ENCODE measurements at regions not wholly inside any gene's neighbourhood (a gene's known extent, or its start where the extent isn't known, plus 50 kb on each side); places are given as distances from the start of the nearest gene placed in this dataset.
"Not testable (repeated sequence)": the region's sequence is repeated elsewhere in the genome, so short reads cannot be mapped to it uniquely, and the experiment has no call there.

DNA sequence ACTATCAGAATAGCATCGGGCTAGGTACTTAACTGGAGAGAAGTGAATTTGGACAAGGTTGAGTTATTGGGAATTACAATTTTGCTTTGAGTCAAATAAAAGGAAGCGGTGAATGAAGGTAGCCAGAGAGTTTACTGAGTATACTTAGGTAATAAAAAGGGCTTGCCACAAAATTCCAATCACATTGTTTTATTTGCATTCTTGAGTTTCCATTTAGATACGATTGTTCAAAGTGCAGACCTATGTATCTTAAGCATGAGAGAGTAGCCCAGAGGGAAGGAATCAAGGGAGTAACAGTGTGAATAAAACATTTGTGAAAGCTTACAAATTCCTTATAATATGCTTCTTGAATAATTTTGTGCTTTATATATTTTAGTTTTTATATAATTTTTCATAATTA lies 102.5 kb upstream of the NDST4 start:
- Mint-ChIP-seq H3K27ac (ENCODE audit: unreplicated experiment) (no peak overlapping the region), H3K27me3 (ENCODE audit: insufficient read depth, unreplicated experiment) (peaks cover 3% of the 10 kb centered on the region), H3K9me3 (ENCODE audit: unreplicated experiment) (no peaks in the 10 kb centered on the region), H3K36me3 (ENCODE audit: insufficient read depth, unreplicated experiment) (no peaks in the 10 kb centered on the region), H3K4me3 (ENCODE audit: unreplicated experiment) (no peak overlapping the region), H3K4me1 (ENCODE audit: low read depth, unreplicated experiment) (no peaks in the 10 kb centered on the region)
- ChIA-PET CTCF (no interaction called here), POLR2A (no interaction called here)
- TF ChIP-seq, protein P1, sequence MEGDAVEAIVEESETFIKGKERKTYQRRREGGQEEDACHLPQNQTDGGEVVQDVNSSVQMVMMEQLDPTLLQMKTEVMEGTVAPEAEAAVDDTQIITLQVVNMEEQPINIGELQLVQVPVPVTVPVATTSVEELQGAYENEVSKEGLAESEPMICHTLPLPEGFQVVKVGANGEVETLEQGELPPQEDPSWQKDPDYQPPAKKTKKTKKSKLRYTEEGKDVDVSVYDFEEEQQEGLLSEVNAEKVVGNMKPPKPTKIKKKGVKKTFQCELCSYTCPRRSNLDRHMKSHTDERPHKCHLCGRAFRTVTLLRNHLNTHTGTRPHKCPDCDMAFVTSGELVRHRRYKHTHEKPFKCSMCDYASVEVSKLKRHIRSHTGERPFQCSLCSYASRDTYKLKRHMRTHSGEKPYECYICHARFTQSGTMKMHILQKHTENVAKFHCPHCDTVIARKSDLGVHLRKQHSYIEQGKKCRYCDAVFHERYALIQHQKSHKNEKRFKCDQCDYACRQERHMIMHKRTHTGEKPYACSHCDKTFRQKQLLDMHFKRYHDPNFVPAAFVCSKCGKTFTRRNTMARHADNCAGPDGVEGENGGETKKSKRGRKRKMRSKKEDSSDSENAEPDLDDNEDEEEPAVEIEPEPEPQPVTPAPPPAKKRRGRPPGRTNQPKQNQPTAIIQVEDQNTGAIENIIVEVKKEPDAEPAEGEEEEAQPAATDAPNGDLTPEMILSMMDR (IDR thresholded peaks at IDR 0.05; ENCODE audit: insufficient read depth in 1 of 2, low read depth in 1 of 2, low read length in 1 of 2, severe bottlenecking in 1 of 2, unreplicated experiment in 1 of 2), result no peak
- BruUV-seq (replicated peaks), result no TSS peak
- Histone ChIP-seq H3K4me1 (no peaks in the 10 kb centered on the region), H3K4me3 (ENCODE audit: low read depth, low read length) (no peak overlapping the region), H3K27me3 (replicated peaks; ENCODE audit: control insufficient read depth, insufficient read depth, low read length) (no peaks in the 10 kb centered on the region), H3K9me3 (no peaks in the 10 kb centered on the region), H3K36me3 (ENCODE audit: control insufficient read depth, insufficient read depth, low read length) (no peaks in the 10 kb centered on the region)
- DNase-seq, result no peak
- intact Hi-C loops (cut with micrococcal nuclease; ENCODE audit: unreplicated experiment), result no loop called here

- intact Hi-C loops (cut with micrococcal nuclease; ENCODE audit: unreplicated experiment), result no loop called here
- Mint-ChIP-seq H3K27ac (ENCODE audit: unreplicated experiment) (no peak overlapping the region), H3K4me1 (ENCODE audit: low read depth, unreplicated experiment) (no peaks in the 10 kb centered on the region), H3K27me3 (ENCODE audit: insufficient read depth, unreplicated experiment) (peaks cover 3% of the 10 kb centered on the region), H3K4me3 (ENCODE audit: unreplicated experiment) (no peak overlapping the region), H3K9me3 (ENCODE audit: unreplicated experiment) (no peaks in the 10 kb centered on the region), H3K36me3 (ENCODE audit: insufficient read depth, unreplicated experiment) (no peaks in the 10 kb centered on the region)
- H3K9me3 ChIP-seq, result no peaks in the 10 kb centered on the region
- ChIA-PET POLR2A (no interaction called here), CTCF (no interaction called here)
- H3K4me1 ChIP-seq, result no peaks in the 10 kb centered on the region
- H3K4me3 ChIP-seq (ENCODE audit: low read depth, low read length), result no peak overlapping the region
- BruUV-seq (replicated peaks), result no TSS peak
- no peak for DNase-seq
- no peaks in the 10 kb centered on the region for H3K36me3 ChIP-seq (ENCODE audit: control insufficient read depth, insufficient read depth, low read length)
- TF ChIP-seq, protein P1 (IDR thresholded peaks at IDR 0.05; ENCODE audit: insufficient read depth in 1 of 2, low read depth in 1 of 2, low read length in 1 of 2, severe bottlenecking in 1 of 2, unreplicated experiment in 1 of 2), result no peak
- H3K27me3 ChIP-seq (replicated peaks; ENCODE audit: control insufficient read depth, insufficient read depth, low read length), result no peaks in the 10 kb centered on the region
Measured at GRCh38 chr4:115213716-115214115, 100.3 kb upstream of the NDST4 start.

DNA sequence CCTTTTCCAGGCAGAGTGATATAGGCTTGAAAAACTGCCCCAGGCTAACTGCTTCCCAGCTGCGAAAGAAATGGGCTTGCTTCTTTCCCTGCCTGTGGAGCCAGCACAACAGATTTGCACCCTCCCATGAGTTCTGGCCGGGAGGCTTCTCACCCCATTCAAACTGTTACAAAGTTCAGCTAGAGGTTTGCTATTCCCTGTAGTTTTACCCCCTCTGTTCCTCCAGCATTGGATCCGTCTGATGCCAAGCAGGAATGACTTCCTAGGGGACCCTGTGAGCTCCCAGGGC lies 87.6 kb upstream of the NDST4 start:
- H3K36me3 ChIP-seq (ENCODE audit: control insufficient read depth, insufficient read depth, low read length), result no peaks in the 10 kb centered on the region
- no peak overlapping the region for H3K4me3 ChIP-seq (ENCODE audit: low read depth, low read length)
- H3K36me3 Mint-ChIP-seq (ENCODE audit: insufficient read depth, unreplicated experiment), result no peaks in the 10 kb centered on the region
- no peaks in the 10 kb centered on the region for H3K9me3 Mint-ChIP-seq (ENCODE audit: unreplicated experiment)
- H3K9me3 ChIP-seq, result no peaks in the 10 kb centered on the region
- no peak overlapping the region for H3K27ac Mint-ChIP-seq (ENCODE audit: unreplicated experiment)
- no peaks in the 10 kb centered on the region for H3K27me3 Mint-ChIP-seq (ENCODE audit: insufficient read depth, unreplicated experiment)
- no peaks in the 10 kb centered on the region for H3K27me3 ChIP-seq (replicated peaks; ENCODE audit: control insufficient read depth, insufficient read depth, low read length)
- H3K4me1 ChIP-seq, result no peaks in the 10 kb centered on the region
- ChIA-PET POLR2A (no interaction called here), CTCF (no interaction called here)
- no peaks in the 10 kb centered on the region for H3K4me1 Mint-ChIP-seq (ENCODE audit: low read depth, unreplicated experiment)
- intact Hi-C loops (cut with micrococcal nuclease; ENCODE audit: unreplicated experiment), result no loop called here
- DNase-seq, result no peak
- H3K4me3 Mint-ChIP-seq (ENCODE audit: unreplicated experiment), result no peak overlapping the region
- TF ChIP-seq, protein P1 (IDR thresholded peaks at IDR 0.05; ENCODE audit: insufficient read depth in 1 of 2, low read depth in 1 of 2, low read length in 1 of 2, severe bottlenecking in 1 of 2, unreplicated experiment in 1 of 2), result no peak
- no TSS peak for BruUV-seq (replicated peaks)

DNA sequence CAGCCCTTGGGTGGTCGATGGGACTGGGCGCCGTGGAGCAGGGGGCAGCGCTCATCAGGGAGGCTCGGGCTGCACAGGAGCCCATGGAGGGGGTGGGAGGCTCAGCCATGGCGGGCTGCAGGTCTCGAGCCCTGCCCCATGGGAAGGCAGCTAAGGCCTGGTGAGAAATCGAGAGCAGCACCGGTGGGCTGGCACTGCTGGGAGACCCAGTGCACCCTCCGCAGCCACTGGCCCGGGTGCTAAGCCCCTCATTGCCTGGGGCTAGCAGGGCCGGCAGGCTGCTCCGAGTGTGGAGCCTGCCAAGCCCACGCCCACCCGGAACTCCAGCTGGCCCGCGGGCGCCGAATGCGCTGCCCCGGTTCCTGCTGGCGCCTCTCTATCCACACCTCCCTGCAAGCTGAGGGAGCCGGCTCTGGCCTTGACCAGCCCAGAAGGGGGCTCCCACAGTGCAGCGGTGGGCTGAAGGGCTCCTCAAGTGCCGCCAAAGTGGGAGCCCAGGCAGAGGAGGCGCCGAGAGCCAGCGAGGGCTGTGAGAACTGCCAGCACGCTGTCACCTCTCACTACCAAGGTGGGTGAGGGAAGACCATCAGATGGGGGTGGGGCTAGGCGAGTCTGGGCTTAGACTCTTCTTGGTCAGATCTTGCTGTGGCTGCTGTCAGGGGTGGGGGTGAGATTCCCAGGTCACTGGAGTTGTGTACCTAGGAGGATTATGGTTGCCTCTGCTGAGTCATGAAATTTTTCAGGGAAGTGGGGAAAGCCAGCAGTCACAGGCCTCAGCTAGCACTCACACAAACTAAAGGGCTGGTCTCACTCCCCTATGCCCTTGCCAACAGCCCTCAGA lies 87.0 kb upstream of the NDST4 start:
- H3K9me3 Mint-ChIP-seq (ENCODE audit: unreplicated experiment); H3K4me1 ChIP-seq; DNase-seq; H3K4me3 Mint-ChIP-seq (ENCODE audit: unreplicated experiment); POLR2A ChIA-PET; H3K4me1 Mint-ChIP-seq (ENCODE audit: low read depth, unreplicated experiment); H3K27me3 ChIP-seq (replicated peaks; ENCODE audit: control insufficient read depth, insufficient read depth, low read length); BruUV-seq (replicated peaks); H3K36me3 Mint-ChIP-seq (ENCODE audit: insufficient read depth, unreplicated experiment); CTCF ChIA-PET; H3K36me3 ChIP-seq (ENCODE audit: control insufficient read depth, insufficient read depth, low read length); H3K4me3 ChIP-seq (ENCODE audit: low read depth, low read length); H3K9me3 ChIP-seq; H3K27ac Mint-ChIP-seq (ENCODE audit: unreplicated experiment); H3K27me3 Mint-ChIP-seq (ENCODE audit: insufficient read depth, unreplicated experiment); intact Hi-C loops (cut with micrococcal nuclease; ENCODE audit: unreplicated experiment): not testable (repeated sequence)

DNA sequence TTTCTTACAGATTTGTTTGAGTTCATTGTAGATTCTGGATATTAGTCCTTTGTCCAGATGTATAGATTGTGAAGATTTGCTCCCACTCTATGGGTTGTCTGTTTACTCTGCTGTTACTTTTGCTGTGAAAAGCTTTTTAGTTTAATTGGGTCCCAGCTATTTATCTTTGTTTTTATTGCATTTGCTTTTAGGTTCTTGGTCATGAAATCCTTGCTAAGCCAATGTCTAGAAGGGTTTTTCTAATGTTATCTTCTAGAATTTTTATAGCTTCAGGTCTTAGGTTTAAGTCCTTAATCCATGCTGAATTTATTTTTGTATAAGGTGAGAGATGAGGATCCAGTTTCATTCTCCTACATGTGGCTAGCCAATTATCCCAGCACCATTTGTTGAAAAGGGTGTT lies 81.2 kb upstream of the NDST4 start:
- H3K27me3 ChIP-seq (replicated peaks; ENCODE audit: control insufficient read depth, insufficient read depth, low read length); H3K4me3 Mint-ChIP-seq (ENCODE audit: unreplicated experiment); H3K4me1 Mint-ChIP-seq (ENCODE audit: low read depth, unreplicated experiment); H3K4me1 ChIP-seq; BruUV-seq (replicated peaks); CTCF ChIA-PET; intact Hi-C loops (cut with micrococcal nuclease; ENCODE audit: unreplicated experiment); H3K4me3 ChIP-seq (ENCODE audit: low read depth, low read length); H3K9me3 Mint-ChIP-seq (ENCODE audit: unreplicated experiment); H3K36me3 Mint-ChIP-seq (ENCODE audit: insufficient read depth, unreplicated experiment); POLR2A ChIA-PET; DNase-seq; H3K27ac Mint-ChIP-seq (ENCODE audit: unreplicated experiment); H3K9me3 ChIP-seq; H3K27me3 Mint-ChIP-seq (ENCODE audit: insufficient read depth, unreplicated experiment); H3K36me3 ChIP-seq (ENCODE audit: control insufficient read depth, insufficient read depth, low read length): not testable (repeated sequence)
